ENCODE measurements at regions not wholly inside any gene's neighbourhood (a gene's known extent, or its start where the extent isn't known, plus 50 kb on each side); places are given as distances from the start of the nearest gene placed in this dataset.

DNA sequence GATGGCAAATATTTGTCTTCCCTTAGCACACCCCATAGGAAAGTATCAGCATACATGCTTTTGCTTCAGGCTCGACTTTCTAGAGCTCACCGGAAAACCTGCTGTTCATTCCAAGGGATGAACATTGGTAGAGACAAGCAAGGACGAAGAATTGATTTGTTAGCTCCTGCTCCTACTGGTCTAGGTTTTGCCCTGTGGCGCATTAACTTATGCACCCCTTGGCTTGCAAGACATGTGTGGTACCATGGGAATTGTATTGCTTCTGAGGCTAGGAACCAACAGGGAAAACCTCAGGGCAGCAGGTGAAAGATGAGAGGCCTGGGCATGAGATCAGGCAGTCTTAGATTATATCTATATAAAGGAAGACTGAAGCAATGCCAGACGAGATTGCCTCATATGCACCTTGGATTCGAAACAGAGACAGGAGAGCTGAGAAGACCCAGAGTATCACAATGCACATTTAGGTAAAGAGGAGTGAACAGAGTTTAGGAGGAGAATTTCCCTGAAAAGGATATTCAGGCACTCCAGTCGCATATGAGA, 771.2 kb upstream of the B3GALT2 start:
- TF ChIP-seq, protein P1, sequence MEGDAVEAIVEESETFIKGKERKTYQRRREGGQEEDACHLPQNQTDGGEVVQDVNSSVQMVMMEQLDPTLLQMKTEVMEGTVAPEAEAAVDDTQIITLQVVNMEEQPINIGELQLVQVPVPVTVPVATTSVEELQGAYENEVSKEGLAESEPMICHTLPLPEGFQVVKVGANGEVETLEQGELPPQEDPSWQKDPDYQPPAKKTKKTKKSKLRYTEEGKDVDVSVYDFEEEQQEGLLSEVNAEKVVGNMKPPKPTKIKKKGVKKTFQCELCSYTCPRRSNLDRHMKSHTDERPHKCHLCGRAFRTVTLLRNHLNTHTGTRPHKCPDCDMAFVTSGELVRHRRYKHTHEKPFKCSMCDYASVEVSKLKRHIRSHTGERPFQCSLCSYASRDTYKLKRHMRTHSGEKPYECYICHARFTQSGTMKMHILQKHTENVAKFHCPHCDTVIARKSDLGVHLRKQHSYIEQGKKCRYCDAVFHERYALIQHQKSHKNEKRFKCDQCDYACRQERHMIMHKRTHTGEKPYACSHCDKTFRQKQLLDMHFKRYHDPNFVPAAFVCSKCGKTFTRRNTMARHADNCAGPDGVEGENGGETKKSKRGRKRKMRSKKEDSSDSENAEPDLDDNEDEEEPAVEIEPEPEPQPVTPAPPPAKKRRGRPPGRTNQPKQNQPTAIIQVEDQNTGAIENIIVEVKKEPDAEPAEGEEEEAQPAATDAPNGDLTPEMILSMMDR (IDR thresholded peaks at IDR 0.05; ENCODE audit: insufficient read depth, low read length): no peak
- TF ChIP-seq POLR2AphosphoS5 (IDR thresholded peaks at IDR 0.05; ENCODE audit: low read depth): no peak
- no peak for TF ChIP-seq SPI1 (IDR thresholded peaks at IDR 0.05; ENCODE audit: borderline replicate concordance, low read depth)
- TF ChIP-seq, protein P2, sequence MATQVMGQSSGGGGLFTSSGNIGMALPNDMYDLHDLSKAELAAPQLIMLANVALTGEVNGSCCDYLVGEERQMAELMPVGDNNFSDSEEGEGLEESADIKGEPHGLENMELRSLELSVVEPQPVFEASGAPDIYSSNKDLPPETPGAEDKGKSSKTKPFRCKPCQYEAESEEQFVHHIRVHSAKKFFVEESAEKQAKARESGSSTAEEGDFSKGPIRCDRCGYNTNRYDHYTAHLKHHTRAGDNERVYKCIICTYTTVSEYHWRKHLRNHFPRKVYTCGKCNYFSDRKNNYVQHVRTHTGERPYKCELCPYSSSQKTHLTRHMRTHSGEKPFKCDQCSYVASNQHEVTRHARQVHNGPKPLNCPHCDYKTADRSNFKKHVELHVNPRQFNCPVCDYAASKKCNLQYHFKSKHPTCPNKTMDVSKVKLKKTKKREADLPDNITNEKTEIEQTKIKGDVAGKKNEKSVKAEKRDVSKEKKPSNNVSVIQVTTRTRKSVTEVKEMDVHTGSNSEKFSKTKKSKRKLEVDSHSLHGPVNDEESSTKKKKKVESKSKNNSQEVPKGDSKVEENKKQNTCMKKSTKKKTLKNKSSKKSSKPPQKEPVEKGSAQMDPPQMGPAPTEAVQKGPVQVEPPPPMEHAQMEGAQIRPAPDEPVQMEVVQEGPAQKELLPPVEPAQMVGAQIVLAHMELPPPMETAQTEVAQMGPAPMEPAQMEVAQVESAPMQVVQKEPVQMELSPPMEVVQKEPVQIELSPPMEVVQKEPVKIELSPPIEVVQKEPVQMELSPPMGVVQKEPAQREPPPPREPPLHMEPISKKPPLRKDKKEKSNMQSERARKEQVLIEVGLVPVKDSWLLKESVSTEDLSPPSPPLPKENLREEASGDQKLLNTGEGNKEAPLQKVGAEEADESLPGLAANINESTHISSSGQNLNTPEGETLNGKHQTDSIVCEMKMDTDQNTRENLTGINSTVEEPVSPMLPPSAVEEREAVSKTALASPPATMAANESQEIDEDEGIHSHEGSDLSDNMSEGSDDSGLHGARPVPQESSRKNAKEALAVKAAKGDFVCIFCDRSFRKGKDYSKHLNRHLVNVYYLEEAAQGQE (IDR thresholded peaks at IDR 0.05; ENCODE audit: insufficient replicate concordance, low read depth): no peak

All from HL-60 (cell line).